Lower lobe of right lung (tissue), 2 donors: ENCODE measurements at regions not wholly inside any gene's neighbourhood (a gene's known extent, or its start where the extent isn't known, plus 50 kb on each side); places are given as distances from the start of the nearest gene placed in this dataset.

Experiments used
- ATAC-seq, 2 donors: fragments of 200-7000 bp; cut with Tn5 transposase; one replicate each; pipeline ENCODE4 v1.9.1; 2020 to 2022; ENCODE audit warnings: mild to moderate bottlenecking in 2 of 2, moderate library complexity in 2 of 2
- DNase-seq: peaks from one replicate; pipeline ENCODE4 v3.0.0-alpha.2; 2020
- H3K27ac ChIP-seq: fragments of 200-600 bp; one replicate; pipeline ENCODE4 v1.8.0; 2022
- H3K27me3 ChIP-seq: fragments of 200-600 bp; one replicate; pipeline ENCODE4 v1.8.0; 2022; ENCODE audit warnings: low read depth
- H3K36me3 ChIP-seq: fragments of 200-600 bp; one replicate; pipeline ENCODE4 v1.8.0; 2022; ENCODE audit warnings: mild to moderate bottlenecking
- H3K4me1 ChIP-seq: fragments of 200-600 bp; one replicate; pipeline ENCODE4 v1.8.0; 2022
- H3K4me3 ChIP-seq: fragments of 200-600 bp; one replicate; pipeline ENCODE4 v1.8.0; 2022; ENCODE audit warnings: mild to moderate bottlenecking
- H3K9me3 ChIP-seq: fragments of 200-600 bp; one replicate; pipeline ENCODE4 v1.8.0; 2022
- CTCF ChIP-seq: fragments of 200-600 bp; IDR thresholded peaks from one replicate; pipeline ENCODE4 v1.8.0; 2022; ENCODE audit warnings: antibody characterized with exemption, mild to moderate bottlenecking
- intact Hi-C: fragments of 100-400 bp; cut with DNase I; formaldehyde crosslinking; loops from one replicate; pipeline ENCODE4 v1.11.0; 2022
- donor health status: DM: no; HTN: yes; CAD: no; lungs with severe emphysema.

GRCh38 chr16:6856578-6856977, 476.1 kb upstream of the RBFOX1 start:
- intact Hi-C loops: no loop called here
- DNase-seq: no peak
- H3K4me1 ChIP-seq: no peaks in the 10 kb centered on the region

GRCh38 chr16:6853565-6853964, 479.1 kb upstream of the RBFOX1 start:
- H3K36me3 ChIP-seq: no peaks in the 10 kb centered on the region
- no peaks in the 10 kb centered on the region for H3K4me1 ChIP-seq
- intact Hi-C loops: no loop called here
- H3K27ac ChIP-seq: no peak overlapping the region
- TF ChIP-seq CTCF: no peak
- no peak overlapping the region for H3K4me3 ChIP-seq
- no peaks in the 10 kb centered on the region for H3K9me3 ChIP-seq
- H3K27me3 ChIP-seq: no peaks in the 10 kb centered on the region
- ATAC-seq (no peak), DNase-seq (no peak)

More at GRCh38 chr16:6856578-6856977, 476.1 kb upstream of the RBFOX1 start:
- H3K27me3 ChIP-seq: no peaks in the 10 kb centered on the region
- no peak overlapping the region for H3K4me3 ChIP-seq
- no peaks in the 10 kb centered on the region for H3K36me3 ChIP-seq
- no peaks in the 10 kb centered on the region for H3K9me3 ChIP-seq
- no peak overlapping the region for H3K27ac ChIP-seq
- TF ChIP-seq CTCF: no peak
- ATAC-seq: no peak

- ATAC-seq: no peak
- Histone ChIP-seq H3K36me3 (no peaks in the 10 kb centered on the region), H3K4me3 (no peak overlapping the region), H3K27me3 (no peaks in the 10 kb centered on the region), H3K4me1 (no peaks in the 10 kb centered on the region), H3K27ac (no peak overlapping the region), H3K9me3 (no peaks in the 10 kb centered on the region)
- no peak for DNase-seq
- TF ChIP-seq CTCF: no peak
- intact Hi-C loops: no loop called here
These were observed 479.9 kb upstream of the RBFOX1 start for GRCh38 chr16:6852643-6853225.

- intact Hi-C loops: no loop called here
- no peak overlapping the region for H3K27ac ChIP-seq
- peaks cover 1% of the 10 kb centered on the region for H3K9me3 ChIP-seq
- no peaks in the 10 kb centered on the region for H3K27me3 ChIP-seq
- H3K4me1 ChIP-seq: no peaks in the 10 kb centered on the region
- TF ChIP-seq CTCF: no peak
- DNase-seq: no peak
- H3K4me3 ChIP-seq: no peak overlapping the region
- no peaks in the 10 kb centered on the region for H3K36me3 ChIP-seq
- no peak for ATAC-seq
These were observed 486.2 kb upstream of the RBFOX1 start for GRCh38 chr16:6846452-6846851.

GRCh38 chr16:6841392-6841791, 491.3 kb upstream of the RBFOX1 start:
- ATAC-seq (no peak), DNase-seq (no peak)
- Histone ChIP-seq H3K4me1 (no peaks in the 10 kb centered on the region), H3K27me3 (no peaks in the 10 kb centered on the region), H3K36me3 (no peaks in the 10 kb centered on the region), H3K27ac (no peak overlapping the region), H3K9me3 (peaks cover 3% of the 10 kb centered on the region), H3K4me3 (no peak overlapping the region)
- intact Hi-C loops: no loop called here
- TF ChIP-seq CTCF: no peak

- no peaks in the 10 kb centered on the region for H3K4me1 ChIP-seq
- intact Hi-C loops: no loop called here
- no peaks in the 10 kb centered on the region for H3K36me3 ChIP-seq
- no peak for TF ChIP-seq CTCF
- no peaks in the 10 kb centered on the region for H3K27me3 ChIP-seq
- DNase-seq (no peak), ATAC-seq (no peak)
- H3K27ac ChIP-seq: no peak overlapping the region
- H3K4me3 ChIP-seq: no peak overlapping the region
- H3K9me3 ChIP-seq: peaks cover 3% of the 10 kb centered on the region
These were observed 494.9 kb upstream of the RBFOX1 start for GRCh38 chr16:6837722-6838121.
